ENCODE measurements at regions not wholly inside any gene's neighbourhood (a gene's known extent, or its start where the extent isn't known, plus 50 kb on each side); places are given as distances from the start of the nearest gene placed in this dataset.

- Histone ChIP-seq H3K4me3 (ENCODE audit: low read length) (no peak overlapping the region), H3K27me3 (ENCODE audit: control insufficient read depth, insufficient read depth) (no peaks in the 10 kb centered on the region), H3K9me3 (ENCODE audit: control insufficient read depth, low read length) (no peaks in the 10 kb centered on the region), H3K4me1 (ENCODE audit: control insufficient read depth, insufficient read depth, low read length) (no peaks in the 10 kb centered on the region), H3K27ac (ENCODE audit: low read length) (no peak overlapping the region)
- WGBS: 80% methylated on average over 6 of the region's 6 CpGs
- intact Hi-C loops (cut with DNase I): no loop called here
- DNase-seq (no peak), ATAC-seq (no peak)
These were observed 116.9 kb upstream of the MTAP start for GRCh38 chr9:21685502-21685901.

DNA sequence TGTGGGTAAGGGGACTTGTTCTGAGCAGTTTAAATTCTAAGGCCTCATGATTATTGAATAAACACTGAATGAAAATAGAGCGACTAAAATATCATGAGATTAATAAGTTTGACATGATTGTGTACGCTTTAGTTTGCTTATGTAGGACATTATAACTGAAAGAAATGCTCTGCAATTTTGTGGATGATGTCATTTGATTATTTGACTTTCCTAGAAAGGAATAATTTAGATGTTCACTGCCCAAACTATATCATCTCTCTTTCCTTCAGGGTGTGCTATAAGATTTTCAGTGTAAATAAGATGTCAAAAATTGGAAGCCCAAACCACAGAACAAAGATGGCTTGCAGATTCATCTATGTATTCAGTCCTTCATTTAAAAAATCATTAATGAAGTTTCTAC is 115.7 kb upstream of the MTAP start:
- ATAC-seq: no peak
- intact Hi-C loops (cut with DNase I): no loop called here
- 92% methylated on average over 2 of the region's 2 CpGs for WGBS

GRCh38 chr9:21687351-21687750 is 115.1 kb upstream of the MTAP start:
- ATAC-seq: no peak
- Histone ChIP-seq H3K27ac (ENCODE audit: low read length) (no peak overlapping the region), H3K4me1 (ENCODE audit: control insufficient read depth, insufficient read depth, low read length) (no peaks in the 10 kb centered on the region), H3K4me3 (ENCODE audit: low read length) (no peak overlapping the region), H3K27me3 (ENCODE audit: control insufficient read depth, insufficient read depth) (no peaks in the 10 kb centered on the region), H3K9me3 (ENCODE audit: control insufficient read depth, low read length) (no peaks in the 10 kb centered on the region)
- intact Hi-C loops (cut with DNase I): no loop called here
- DNase-seq: no peak

More for the DNA sequence above, 115.7 kb upstream of the MTAP start:
- no peaks in the 10 kb centered on the region for H3K9me3 ChIP-seq (ENCODE audit: control insufficient read depth, low read length)
- H3K27me3 ChIP-seq (ENCODE audit: control insufficient read depth, insufficient read depth): no peaks in the 10 kb centered on the region
- no peak overlapping the region for H3K27ac ChIP-seq (ENCODE audit: low read length)
- H3K4me1 ChIP-seq (ENCODE audit: control insufficient read depth, insufficient read depth, low read length): no peaks in the 10 kb centered on the region
- no peak for DNase-seq
- H3K4me3 ChIP-seq (ENCODE audit: low read length): no peak overlapping the region

GRCh38 chr9:21688108-21689102 is 114.0 kb upstream of the MTAP start:
- peak overlapping the region; percentile 5 for H3K4me3 ChIP-seq (ENCODE audit: low read length)
- WGBS: 57% methylated on average over 8 of the region's 8 CpGs
- H3K9me3 ChIP-seq (ENCODE audit: control insufficient read depth, low read length): no peaks in the 10 kb centered on the region
- H3K27me3 ChIP-seq (ENCODE audit: control insufficient read depth, insufficient read depth): no peaks in the 10 kb centered on the region
- H3K27ac ChIP-seq (ENCODE audit: low read length): no peak overlapping the region
- H3K4me1 ChIP-seq (ENCODE audit: control insufficient read depth, insufficient read depth, low read length): no peaks in the 10 kb centered on the region
- ATAC-seq (peak; percentile 51 to 83), DNase-seq (peak; percentile 33 to 79 (median 49))
- intact Hi-C loops (cut with DNase I): no loop called here

- intact Hi-C loops (cut with DNase I): no loop called here
- H3K27me3 ChIP-seq (ENCODE audit: control insufficient read depth, insufficient read depth): no peaks in the 10 kb centered on the region
- H3K4me3 ChIP-seq (ENCODE audit: low read length): no peak overlapping the region
- no peak overlapping the region for H3K27ac ChIP-seq (ENCODE audit: low read length)
- H3K4me1 ChIP-seq (ENCODE audit: control insufficient read depth, insufficient read depth, low read length): no peaks in the 10 kb centered on the region
- DNase-seq (no peak), ATAC-seq (no peak)
- H3K9me3 ChIP-seq (ENCODE audit: control insufficient read depth, low read length): no peaks in the 10 kb centered on the region
- 81% methylated on average over 1 of the region's 1 CpG for WGBS
These were observed 112.6 kb upstream of the MTAP start for GRCh38 chr9:21689854-21690253.

DNA sequence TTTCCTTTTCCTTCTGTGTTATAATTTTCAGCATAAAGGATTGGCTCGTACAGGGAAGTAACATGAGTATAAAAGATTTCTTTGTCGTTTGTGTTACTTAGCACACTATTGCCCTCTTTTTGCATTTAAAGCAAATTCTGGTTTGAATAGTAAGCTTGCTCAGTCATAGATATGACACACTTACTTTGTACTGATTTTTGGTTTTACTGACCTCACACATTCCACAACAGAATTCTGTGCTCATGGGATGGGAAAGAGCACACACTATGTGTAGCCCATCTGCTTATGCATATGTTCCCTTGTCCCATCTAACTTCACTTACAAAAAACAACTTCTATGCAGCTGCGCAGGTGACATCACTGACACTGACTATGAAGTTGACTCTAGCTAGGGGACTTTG is 111.9 kb upstream of the MTAP start:
- DNase-seq (no peak), ATAC-seq (no peak)
- 62% methylated on average over 3 of the region's 3 CpGs for WGBS
- Histone ChIP-seq H3K27ac (ENCODE audit: low read length) (no peak overlapping the region), H3K4me3 (ENCODE audit: low read length) (no peak overlapping the region), H3K27me3 (ENCODE audit: control insufficient read depth, insufficient read depth) (no peaks in the 10 kb centered on the region), H3K4me1 (ENCODE audit: control insufficient read depth, insufficient read depth, low read length) (no peaks in the 10 kb centered on the region), H3K9me3 (ENCODE audit: control insufficient read depth, low read length) (no peaks in the 10 kb centered on the region)
- intact Hi-C loops (cut with DNase I): no loop called here

GRCh38 chr9:21692390-21692789 is 110.0 kb upstream of the MTAP start:
- no peak overlapping the region for H3K27ac ChIP-seq (ENCODE audit: low read length)
- no peak for DNase-seq
- no peaks in the 10 kb centered on the region for H3K27me3 ChIP-seq (ENCODE audit: control insufficient read depth, insufficient read depth)
- no peak overlapping the region for H3K4me3 ChIP-seq (ENCODE audit: low read length)
- intact Hi-C loops (cut with DNase I): no loop called here
- no peak for ATAC-seq
- H3K9me3 ChIP-seq (ENCODE audit: control insufficient read depth, low read length): no peaks in the 10 kb centered on the region
- no peaks in the 10 kb centered on the region for H3K4me1 ChIP-seq (ENCODE audit: control insufficient read depth, insufficient read depth, low read length)
- whole genome bisulfite sequencing: 79% methylated on average over 6 of the region's 6 CpGs

DNA sequence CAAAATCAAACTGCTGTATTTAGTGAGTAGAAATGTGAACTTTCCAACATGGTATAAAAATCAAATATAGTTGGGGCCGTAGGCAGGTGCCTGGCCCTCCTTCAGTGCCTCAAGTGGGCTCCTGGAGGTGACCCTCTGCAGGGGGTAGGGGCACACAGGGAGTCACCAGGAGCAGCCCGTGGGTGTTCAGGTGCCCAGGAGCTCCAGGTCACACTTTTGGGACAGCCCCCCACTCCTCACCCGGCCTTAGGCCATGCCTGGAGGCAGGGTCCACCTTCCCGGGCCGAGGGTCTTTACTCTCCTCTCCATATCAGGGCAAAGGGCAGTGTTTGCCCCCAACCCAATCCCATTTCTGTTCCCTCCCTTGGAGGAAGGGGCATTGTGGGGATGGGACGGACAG is 108.0 kb upstream of the MTAP start:
- WGBS: 69% methylated on average over 6 of the region's 6 CpGs
- Histone ChIP-seq H3K9me3 (ENCODE audit: control insufficient read depth, low read length) (no peaks in the 10 kb centered on the region), H3K27me3 (ENCODE audit: control insufficient read depth, insufficient read depth) (no peaks in the 10 kb centered on the region), H3K4me3 (ENCODE audit: low read length) (no peak overlapping the region), H3K4me1 (ENCODE audit: control insufficient read depth, insufficient read depth, low read length) (no peaks in the 10 kb centered on the region), H3K27ac (ENCODE audit: low read length) (no peak overlapping the region)
- intact Hi-C loops (cut with DNase I): no loop called here
- DNase-seq: no peak
- peak in 1 of 2 donors; percentile 29 for ATAC-seq

GRCh38 chr9:21695443-21695842 is 107.0 kb upstream of the MTAP start:
- intact Hi-C loops (cut with DNase I): no loop called here

DNA sequence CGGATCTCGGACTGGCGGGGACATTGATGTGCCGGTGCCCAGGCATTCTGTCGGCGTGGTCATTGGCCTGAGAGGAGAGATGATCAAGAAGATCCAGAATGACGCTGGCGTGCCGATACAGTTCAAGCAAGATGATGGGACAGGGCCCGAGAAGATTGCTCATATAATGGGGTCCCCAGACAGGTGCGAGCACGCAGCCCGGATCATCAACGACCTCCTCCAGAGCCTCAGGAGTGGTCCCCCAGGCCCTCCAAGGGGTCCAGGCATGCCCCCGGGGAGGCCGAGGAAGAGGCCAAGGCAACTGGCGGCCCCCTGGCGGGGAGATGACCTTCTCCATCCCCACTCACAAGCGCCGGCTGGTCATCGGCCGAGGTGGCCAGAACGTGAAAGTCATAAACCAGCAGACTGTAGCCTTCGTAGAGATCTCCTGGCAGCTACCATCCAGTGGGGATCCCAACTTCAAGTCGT is 106.5 kb upstream of the MTAP start:
- 95% methylated on average over 25 of the region's 25 CpGs for WGBS
- Histone ChIP-seq H3K4me1 (ENCODE audit: control insufficient read depth, insufficient read depth, low read length) (no peaks in the 10 kb centered on the region), H3K27me3 (ENCODE audit: control insufficient read depth, insufficient read depth) (no peaks in the 10 kb centered on the region), H3K4me3 (ENCODE audit: low read length) (no peak overlapping the region), H3K9me3 (ENCODE audit: control insufficient read depth, low read length) (no peaks in the 10 kb centered on the region), H3K27ac (ENCODE audit: low read length) (no peak overlapping the region)
- DNase-seq: peak in 1 of 3 donors; percentile 43
- intact Hi-C loops (cut with DNase I): no loop called here
- ATAC-seq: no peak

More at GRCh38 chr9:21695443-21695842, 107.0 kb upstream of the MTAP start:
- Histone ChIP-seq H3K4me3 (ENCODE audit: low read length) (no peak overlapping the region), H3K4me1 (ENCODE audit: control insufficient read depth, insufficient read depth, low read length) (no peaks in the 10 kb centered on the region), H3K9me3 (ENCODE audit: control insufficient read depth, low read length) (no peaks in the 10 kb centered on the region), H3K27ac (ENCODE audit: low read length) (no peak overlapping the region), H3K27me3 (ENCODE audit: control insufficient read depth, insufficient read depth) (no peaks in the 10 kb centered on the region)
- no peak for ATAC-seq
- no peak for DNase-seq
- WGBS: 95% methylated on average over 14 of the region's 14 CpGs

- no peaks in the 10 kb centered on the region for H3K4me1 ChIP-seq (ENCODE audit: control insufficient read depth, insufficient read depth, low read length)
- no peak overlapping the region for H3K4me3 ChIP-seq (ENCODE audit: low read length)
- DNase-seq (peak; percentile 21 to 65 (median 45)), ATAC-seq (peak in 1 of 2 donors; percentile 23)
- H3K9me3 ChIP-seq (ENCODE audit: control insufficient read depth, low read length): no peaks in the 10 kb centered on the region
- H3K27me3 ChIP-seq (ENCODE audit: control insufficient read depth, insufficient read depth): no peaks in the 10 kb centered on the region
- H3K27ac ChIP-seq (ENCODE audit: low read length): no peak overlapping the region
- intact Hi-C loops (cut with DNase I): no loop called here
- 38% methylated on average over 28 of the region's 28 CpGs for WGBS
These were observed 106.0 kb upstream of the MTAP start for GRCh38 chr9:21696411-21696871.

All from right cardiac atrium (tissue), 5 donors.